HG03159 (cell line): ENCODE measurements at regions not wholly inside any gene's neighbourhood (a gene's known extent, or its start where the extent isn't known, plus 50 kb on each side); places are given as distances from the start of the nearest gene placed in this dataset.
A peak's percentile ranks its signal among the peaks of the same experiment; 100 is the strongest.
"Not testable (repeated sequence)": the region's sequence is repeated elsewhere in the genome, so short reads cannot be mapped to it uniquely, and the experiment has no call there.

ENCODE experiments used
- ATAC-seq: cut with Tn5 transposase; IDR thresholded peaks from one replicate; pipeline ENCODE4 v1.9.1; 2021; ENCODE audit warnings: mild to moderate bottlenecking, moderate library complexity; ENCODE audit not compliant: unreplicated experiment

- ATAC-seq: not testable (repeated sequence)
These were observed 127.0 kb upstream of the NBPF11 start for GRCh38 chr1:148279002-148279542.

- ATAC-seq: not testable (repeated sequence)
These were observed 125.8 kb upstream of the NBPF11 start for GRCh38 chr1:148277865-148278279.

- ATAC-seq: not testable (repeated sequence)
These were observed 115.0 kb upstream of the NBPF11 start for GRCh38 chr1:148267066-148267465.

GRCh38 chr1:148264374-148265276, 112.5 kb upstream of the NBPF11 start:
- ATAC-seq: no peak

GRCh38 chr1:148263906-148264255, 111.8 kb upstream of the NBPF11 start:
- no peak for ATAC-seq

GRCh38 chr1:148263128-148263905, 111.2 kb upstream of the NBPF11 start:
- ATAC-seq: peak; percentile 72

GRCh38 chr1:148261684-148262083, 109.6 kb upstream of the NBPF11 start:
- not testable (repeated sequence) for ATAC-seq

- ATAC-seq: not testable (repeated sequence)
These were observed 105.8 kb upstream of the NBPF11 start for GRCh38 chr1:148257886-148258285.

GRCh38 chr1:148254611-148255429, 102.7 kb upstream of the NBPF11 start:
- not testable (repeated sequence) for ATAC-seq

GRCh38 chr1:148253808-148254207, 101.7 kb upstream of the NBPF11 start:
- ATAC-seq: not testable (repeated sequence)

GRCh38 chr1:148248798-148249197, 96.7 kb upstream of the NBPF11 start:
- ATAC-seq: not testable (repeated sequence)

GRCh38 chr1:148246258-148246861, 94.3 kb upstream of the NBPF11 start:
- not testable (repeated sequence) for ATAC-seq

- not testable (repeated sequence) for ATAC-seq
These were observed 93.8 kb upstream of the NBPF11 start for GRCh38 chr1:148245843-148246242.

- ATAC-seq: not testable (repeated sequence)
These were observed 93.4 kb upstream of the NBPF11 start for GRCh38 chr1:148245443-148245842.

GRCh38 chr1:148233250-148233649, 81.2 kb upstream of the NBPF11 start:
- not testable (repeated sequence) for ATAC-seq

GRCh38 chr1:148228846-148229245, 76.8 kb upstream of the NBPF11 start:
- ATAC-seq: not testable (repeated sequence)

- not testable (repeated sequence) for ATAC-seq
These were observed 70.5 kb upstream of the NBPF11 start for GRCh38 chr1:148222399-148223159.

- ATAC-seq: not testable (repeated sequence)
These were observed 69.5 kb upstream of the NBPF11 start for GRCh38 chr1:148221593-148221992.

- ATAC-seq: not testable (repeated sequence)
These were observed 67.1 kb upstream of the NBPF11 start for GRCh38 chr1:148219229-148219628.
